AG09319 (cell line): ENCODE measurements at regions not wholly inside any gene's neighbourhood (a gene's known extent, or its start where the extent isn't known, plus 50 kb on each side); places are given as distances from the start of the nearest gene placed in this dataset.

Experiments used
- DNase-seq: peaks from one replicate; pipeline ENCODE4 v3.0.0-alpha.2; 2010; ENCODE audit warnings: low read depth; ENCODE audit errors: extremely low read depth
- TF ChIP-seq, protein P1 (sequence below): IDR thresholded peaks from 2 replicates; pipeline ENCODE4 v1.5.1; 2011; ENCODE audit warnings: low read depth, mild to moderate bottlenecking, inconsistent platforms, low read length, moderate library complexity

GRCh38 chr6:118746825-118747174 lies 95.4 kb upstream of the CEP85L start:
- TF ChIP-seq, protein P1, sequence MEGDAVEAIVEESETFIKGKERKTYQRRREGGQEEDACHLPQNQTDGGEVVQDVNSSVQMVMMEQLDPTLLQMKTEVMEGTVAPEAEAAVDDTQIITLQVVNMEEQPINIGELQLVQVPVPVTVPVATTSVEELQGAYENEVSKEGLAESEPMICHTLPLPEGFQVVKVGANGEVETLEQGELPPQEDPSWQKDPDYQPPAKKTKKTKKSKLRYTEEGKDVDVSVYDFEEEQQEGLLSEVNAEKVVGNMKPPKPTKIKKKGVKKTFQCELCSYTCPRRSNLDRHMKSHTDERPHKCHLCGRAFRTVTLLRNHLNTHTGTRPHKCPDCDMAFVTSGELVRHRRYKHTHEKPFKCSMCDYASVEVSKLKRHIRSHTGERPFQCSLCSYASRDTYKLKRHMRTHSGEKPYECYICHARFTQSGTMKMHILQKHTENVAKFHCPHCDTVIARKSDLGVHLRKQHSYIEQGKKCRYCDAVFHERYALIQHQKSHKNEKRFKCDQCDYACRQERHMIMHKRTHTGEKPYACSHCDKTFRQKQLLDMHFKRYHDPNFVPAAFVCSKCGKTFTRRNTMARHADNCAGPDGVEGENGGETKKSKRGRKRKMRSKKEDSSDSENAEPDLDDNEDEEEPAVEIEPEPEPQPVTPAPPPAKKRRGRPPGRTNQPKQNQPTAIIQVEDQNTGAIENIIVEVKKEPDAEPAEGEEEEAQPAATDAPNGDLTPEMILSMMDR: no peak
- no peak for DNase-seq

GRCh38 chr6:118746145-118746824 lies 94.9 kb upstream of the CEP85L start:
- no peak for DNase-seq
- TF ChIP-seq, protein P1: no peak

- TF ChIP-seq, protein P1: no peak
- no peak for DNase-seq
Observed at GRCh38 chr6:118745156-118745555, 93.8 kb upstream of the CEP85L start.

DNA sequence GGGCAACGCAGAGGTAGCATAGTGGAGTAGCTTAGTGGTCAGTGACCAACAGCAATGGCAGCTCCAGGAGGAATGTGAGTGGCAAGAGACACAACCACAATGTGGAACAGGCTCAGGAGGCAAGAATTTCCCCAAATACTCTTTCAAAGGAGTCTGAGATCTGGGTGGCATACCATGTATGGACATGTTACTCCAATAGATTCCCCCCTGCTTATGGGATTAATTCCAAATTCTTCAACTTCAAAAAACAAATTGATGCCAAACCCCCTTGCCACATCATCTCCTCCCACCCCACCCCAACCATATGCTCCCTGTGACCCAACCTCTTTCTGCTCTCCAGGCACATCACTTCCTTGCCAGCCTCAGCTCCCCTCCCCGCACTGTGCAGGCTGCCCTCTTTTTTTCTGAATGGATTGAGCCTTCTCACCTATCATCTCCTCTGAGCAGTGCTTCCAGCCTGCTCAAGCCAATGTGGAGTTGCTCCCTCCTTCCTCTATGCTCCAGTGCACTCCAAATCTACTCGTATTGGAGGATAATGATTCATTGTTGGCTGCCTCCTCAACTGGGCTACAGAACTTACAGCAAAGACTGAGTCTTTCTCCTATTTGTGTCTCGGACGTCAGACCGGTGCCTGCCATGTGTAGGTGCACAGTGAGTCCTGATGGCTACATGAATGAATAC lies 93.0 kb upstream of the CEP85L start:
- TF ChIP-seq, protein P1: no peak
- DNase-seq: no peak

GRCh38 chr6:118743746-118744145 lies 92.4 kb upstream of the CEP85L start:
- no peak for DNase-seq
- TF ChIP-seq, protein P1: no peak

GRCh38 chr6:118740372-118740771 lies 89.0 kb upstream of the CEP85L start:
- DNase-seq: no peak

DNA sequence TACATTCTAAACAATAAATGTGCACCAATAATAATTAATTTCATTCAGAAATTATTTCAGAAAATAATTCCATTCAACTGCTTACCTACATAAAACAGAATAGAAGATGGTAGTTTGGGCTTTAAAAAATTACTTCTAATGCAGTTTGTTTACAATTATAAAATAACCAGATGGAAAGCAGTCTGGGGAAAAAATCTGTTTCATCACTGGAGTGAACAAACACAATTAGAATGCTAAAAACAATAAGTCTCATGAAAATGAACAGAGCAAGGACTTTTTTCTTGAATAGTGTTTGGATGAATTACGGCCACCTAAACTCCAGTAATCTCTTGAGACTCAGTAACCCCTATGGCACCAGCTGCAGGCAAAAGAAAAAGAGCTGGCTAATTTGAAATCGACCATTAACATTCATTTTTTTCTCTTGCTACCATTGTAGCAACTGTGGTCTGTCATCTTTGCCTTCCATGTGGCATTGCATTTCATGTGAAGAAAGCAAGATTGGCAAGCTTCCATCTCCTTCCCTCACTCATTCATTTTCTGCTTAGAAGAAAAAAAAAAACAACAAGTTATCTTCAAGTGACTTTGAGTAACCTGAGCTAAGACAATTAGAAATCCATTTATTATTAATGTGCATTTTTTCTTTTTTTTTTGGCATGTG lies 88.4 kb upstream of the CEP85L start:
- no peak for DNase-seq
- TF ChIP-seq, protein P1: no peak

More at GRCh38 chr6:118740372-118740771, 89.0 kb upstream of the CEP85L start:
- TF ChIP-seq, protein P1: no peak
